ENCODE measurements at regions not wholly inside any gene's neighbourhood (a gene's known extent, or its start where the extent isn't known, plus 50 kb on each side); places are given as distances from the start of the nearest gene placed in this dataset.

- no peak overlapping the region for H3K4me3 ChIP-seq (ENCODE audit: low read depth, poor library complexity, severe bottlenecking)
- 47 to 50% methylated on average over 1 of the region's 1 CpG for WGBS, 2 donors
- TF ChIP-seq POLR2A (IDR thresholded peaks at IDR 0.05): no peak
- TF ChIP-seq CTCF (IDR thresholded peaks at IDR 0.05): no peak
- no peak for DNase-seq (ENCODE audit: low spot score in 2 of 2)
- intact Hi-C loops (cut with DNase I; ENCODE audit: low total_unique reads): no loop called here
Measured at GRCh38 chr11:26021017-26021416, 310.9 kb upstream of the ANO3 start.

GRCh38 chr11:26023057-26023456 is 308.9 kb upstream of the ANO3 start:
- WGBS, 2 donors: 78 to 83% methylated on average over 2 of the region's 2 CpGs
- H3K4me3 ChIP-seq (ENCODE audit: low read depth, poor library complexity, severe bottlenecking): no peak overlapping the region
- no peak for DNase-seq (ENCODE audit: low spot score in 2 of 2)
- intact Hi-C loops (cut with DNase I; ENCODE audit: low total_unique reads): no loop called here
- TF ChIP-seq CTCF (IDR thresholded peaks at IDR 0.05): no peak
- no peak for TF ChIP-seq POLR2A (IDR thresholded peaks at IDR 0.05)

- H3K4me3 ChIP-seq (ENCODE audit: low read depth, poor library complexity, severe bottlenecking): no peak overlapping the region
- 69 to 86% methylated on average over 2 of the region's 2 CpGs for WGBS, 2 donors
- TF ChIP-seq CTCF (IDR thresholded peaks at IDR 0.05): no peak
- no peak for DNase-seq (ENCODE audit: low spot score in 2 of 2)
- intact Hi-C loops (cut with DNase I; ENCODE audit: low total_unique reads): no loop called here
Measured at GRCh38 chr11:26025676-26026075, 306.3 kb upstream of the ANO3 start.

GRCh38 chr11:26026078-26026477 is 305.9 kb upstream of the ANO3 start:
- DNase-seq (ENCODE audit: low spot score in 2 of 2): no peak
- TF ChIP-seq CTCF (IDR thresholded peaks at IDR 0.05) (no peak), POLR2A (IDR thresholded peaks at IDR 0.05) (no peak)
- WGBS, 2 donors: 77 to 78% methylated on average over 1 of the region's 1 CpG
- intact Hi-C loops (cut with DNase I; ENCODE audit: low total_unique reads): no loop called here
- no peak overlapping the region for H3K4me3 ChIP-seq (ENCODE audit: low read depth, poor library complexity, severe bottlenecking)

- TF ChIP-seq POLR2A (IDR thresholded peaks at IDR 0.05) (no peak), CTCF (IDR thresholded peaks at IDR 0.05) (no peak)
- intact Hi-C loops (cut with DNase I; ENCODE audit: low total_unique reads): no loop called here
- DNase-seq (ENCODE audit: low spot score in 2 of 2): no peak
- no peak overlapping the region for H3K4me3 ChIP-seq (ENCODE audit: low read depth, poor library complexity, severe bottlenecking)
Measured at GRCh38 chr11:26027887-26028286, 304.0 kb upstream of the ANO3 start.

GRCh38 chr11:26028393-26028911 is 303.5 kb upstream of the ANO3 start:
- no peak overlapping the region for H3K4me3 ChIP-seq (ENCODE audit: low read depth, poor library complexity, severe bottlenecking)
- intact Hi-C loops (cut with DNase I; ENCODE audit: low total_unique reads): no loop called here
- TF ChIP-seq POLR2A (IDR thresholded peaks at IDR 0.05) (no peak), CTCF (IDR thresholded peaks at IDR 0.05) (no peak)
- WGBS, 2 donors: 49 to 57% methylated on average over 2 of the region's 2 CpGs
- DNase-seq (ENCODE audit: low spot score in 2 of 2): no peak
